IPS DF 4.7 (cell line): ENCODE measurements at regions not wholly inside any gene's neighbourhood (a gene's known extent, or its start where the extent isn't known, plus 50 kb on each side); places are given as distances from the start of the nearest gene placed in this dataset.
"Not testable (repeated sequence)": the region's sequence is repeated elsewhere in the genome, so short reads cannot be mapped to it uniquely, and the experiment has no call there.

Experiments used
- DNase-seq: peaks from one replicate; pipeline ENCODE4 v3.0.0-alpha.2; 2013; ENCODE audit warnings: low spot score; ENCODE audit errors: extremely low read depth

- no peak for DNase-seq
These were observed 1575.6 kb upstream of the RAG2 start for GRCh38 chr11:38173676-38174075.

- no peak for DNase-seq
These were observed 1571.2 kb upstream of the RAG2 start for GRCh38 chr11:38169286-38169685.

- no peak for DNase-seq
These were observed 1565.5 kb upstream of the RAG2 start for GRCh38 chr11:38163526-38163925.

- DNase-seq, result no peak
These were observed 1562.4 kb upstream of the RAG2 start for GRCh38 chr11:38160433-38160832.

- no peak for DNase-seq
These were observed 1561.0 kb upstream of the RAG2 start for GRCh38 chr11:38159038-38159437.

GRCh38 chr11:38156495-38157146, 1558.6 kb upstream of the RAG2 start:
- DNase-seq, result no peak

GRCh38 chr11:38155856-38156255, 1557.8 kb upstream of the RAG2 start:
- no peak for DNase-seq

GRCh38 chr11:38153985-38154384, 1555.9 kb upstream of the RAG2 start:
- DNase-seq, result no peak

GRCh38 chr11:38143852-38144251, 1545.8 kb upstream of the RAG2 start:
- no peak for DNase-seq

- no peak for DNase-seq
These were observed 1540.9 kb upstream of the RAG2 start for GRCh38 chr11:38138972-38139371.

GRCh38 chr11:38136887-38137286, 1538.9 kb upstream of the RAG2 start:
- DNase-seq, result no peak

GRCh38 chr11:38131535-38131934, 1533.5 kb upstream of the RAG2 start:
- DNase-seq, result no peak

- no peak for DNase-seq
These were observed 1532.9 kb upstream of the RAG2 start for GRCh38 chr11:38130976-38131375.

- DNase-seq, result no peak
These were observed 1532.5 kb upstream of the RAG2 start for GRCh38 chr11:38130514-38130913.

- DNase-seq, result no peak
These were observed 1525.6 kb upstream of the RAG2 start for GRCh38 chr11:38123673-38124072.

GRCh38 chr11:38116616-38117015, 1518.6 kb upstream of the RAG2 start:
- not testable (repeated sequence) for DNase-seq

GRCh38 chr11:38115381-38115780, 1517.3 kb upstream of the RAG2 start:
- DNase-seq, result not testable (repeated sequence)

GRCh38 chr11:38100836-38101462, 1502.9 kb upstream of the RAG2 start:
- no peak for DNase-seq

- no peak for DNase-seq
These were observed 1497.2 kb upstream of the RAG2 start for GRCh38 chr11:38095268-38095667.

- no peak for DNase-seq
These were observed 1491.7 kb upstream of the RAG2 start for GRCh38 chr11:38089726-38090125.

GRCh38 chr11:38060920-38061319, 1462.9 kb upstream of the RAG2 start:
- no peak for DNase-seq

- DNase-seq, result no peak
These were observed 1462.1 kb upstream of the RAG2 start for GRCh38 chr11:38060136-38060535.

- no peak for DNase-seq
These were observed 1448.6 kb upstream of the RAG2 start for GRCh38 chr11:38046571-38047135.
